Activated CD4-positive, alpha-beta T cell treated with anti-CD3 and anti-CD28 coated beads for 36 hours (primary cell): ENCODE measurements at regions not wholly inside any gene's neighbourhood (a gene's known extent, or its start where the extent isn't known, plus 50 kb on each side); places are given as distances from the start of the nearest gene placed in this dataset.

Experiments used
- ATAC-seq: fragments of 200-7000 bp; cut with Tn5 transposase; one replicate; pipeline ENCODE4 v1.10.0; 2021; ENCODE audit warnings: mild to moderate bottlenecking, moderate library complexity
- CTCF ChIA-PET: fragments of 350-600 bp; sonication (Branson Sonifier 250); formaldehyde crosslinking; loops from one replicate; lab custom pipeline; 2021; ENCODE audit warnings: antibody characterized with exemption; lab: Charles Lee
- POLR2A ChIA-PET: fragments of 350-600 bp; sonication (Branson Sonifier 250); formaldehyde crosslinking; loops from one replicate; lab custom pipeline; 2021; ENCODE audit warnings: antibody characterized with exemption, inconsistent platforms; lab: Charles Lee
- DNase-seq: peaks from one replicate; pipeline ENCODE4 v3.0.0-alpha.2; 2020
- H3K27ac Mint-ChIP-seq: one replicate; pipeline ENCODE4 v1.8.0; 2021; ENCODE audit warnings: mixed read lengths
- H3K27me3 Mint-ChIP-seq: one replicate; pipeline ENCODE4 v1.8.0; 2021; ENCODE audit warnings: mixed read lengths
- H3K36me3 Mint-ChIP-seq: one replicate; pipeline ENCODE4 v1.8.0; 2021; ENCODE audit warnings: low read depth, mixed read lengths
- H3K4me1 Mint-ChIP-seq: one replicate; pipeline ENCODE4 v1.8.0; 2021; ENCODE audit warnings: mixed read lengths
- H3K4me3 Mint-ChIP-seq: one replicate; pipeline ENCODE4 v1.8.0; 2021; ENCODE audit warnings: mild to moderate bottlenecking, moderate library complexity, mixed read lengths
- H3K9me3 Mint-ChIP-seq: one replicate; pipeline ENCODE4 v1.8.0; 2021; ENCODE audit warnings: low read depth, mixed read lengths
- intact Hi-C, 2 experiments: fragments of 100-400 bp; cut with DNase I in 1 of 2; cut with micrococcal nuclease in 1 of 2; formaldehyde crosslinking; loops; one replicate each; pipeline versions ENCODE4 v1.14.2 to v1.15.1; 2022 to 2024; cut with DNase I, micrococcal nuclease

DNA sequence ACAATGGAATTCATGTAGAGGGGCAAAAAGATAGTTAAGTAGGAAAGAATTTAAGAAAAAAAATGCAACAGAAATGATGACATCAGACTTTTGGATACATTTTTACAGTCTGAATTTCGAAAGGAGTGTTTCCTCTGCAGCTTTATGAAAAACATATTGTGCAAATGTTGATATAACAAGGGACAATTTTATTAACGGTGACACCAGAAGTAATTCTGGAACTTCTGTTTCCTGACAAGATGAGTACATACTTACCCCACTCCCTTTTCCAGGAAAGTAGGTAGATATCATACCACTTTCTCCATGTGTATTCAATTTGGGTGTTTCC, 369.6 kb downstream of the FBXO15 start:
- ChIA-PET POLR2A (no interaction called here), CTCF (interaction anchor here (0.6 kb wide), 1 partner anchor 20 kb away, joined by 3 read pairs; no protein-coding TSS in a partner anchor)
- no peaks in the 10 kb centered on the region for H3K36me3 Mint-ChIP-seq
- peaks cover 2% of the 10 kb centered on the region for H3K27me3 Mint-ChIP-seq
- no peak overlapping the region for H3K27ac Mint-ChIP-seq
- H3K9me3 Mint-ChIP-seq = no peaks in the 10 kb centered on the region
- intact Hi-C loops = no loop called here
- H3K4me1 Mint-ChIP-seq = no peaks in the 10 kb centered on the region
- H3K4me3 Mint-ChIP-seq = no peak overlapping the region
- DNase-seq (no peak), ATAC-seq (no peak)

DNA sequence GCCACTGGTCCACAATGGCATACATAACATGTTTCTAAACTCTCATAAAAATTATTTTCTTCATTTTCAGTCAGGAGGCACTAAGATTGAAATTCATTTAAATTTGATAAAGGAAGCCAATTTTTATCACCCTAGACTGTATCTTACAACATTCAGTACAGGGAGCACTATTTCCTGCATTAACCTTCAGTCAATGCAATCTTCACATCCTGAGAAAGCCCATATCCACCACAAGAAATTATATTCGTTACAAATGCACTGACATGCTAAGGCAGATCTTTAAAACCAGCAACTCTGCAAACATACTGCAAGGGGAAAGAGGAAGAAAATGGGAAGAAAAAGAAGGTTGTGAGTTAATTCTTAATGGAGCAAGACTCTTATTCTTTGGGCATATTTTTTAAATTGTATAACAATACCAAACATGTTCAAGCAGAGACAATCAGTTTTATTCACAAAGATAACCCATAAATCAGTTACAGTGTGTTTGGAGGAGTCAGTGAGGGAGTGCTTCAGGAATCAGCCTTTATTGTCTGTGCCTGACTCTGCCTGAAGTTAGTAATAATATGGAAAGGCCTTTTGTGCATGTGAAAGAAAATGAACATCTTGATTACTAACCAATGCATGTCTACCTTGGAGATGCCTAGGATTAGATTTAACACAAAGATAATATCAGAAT, 370.1 kb downstream of the FBXO15 start:
- Mint-ChIP-seq H3K4me1 (no peaks in the 10 kb centered on the region), H3K36me3 (no peaks in the 10 kb centered on the region), H3K4me3 (no peak overlapping the region), H3K27ac (no peak overlapping the region), H3K27me3 (peaks cover 2% of the 10 kb centered on the region), H3K9me3 (no peaks in the 10 kb centered on the region)
- CTCF ChIA-PET = no interaction called here
- ATAC-seq (no peak), DNase-seq (no peak)
- POLR2A ChIA-PET = no interaction called here
- intact Hi-C loops = no loop called here

DNA sequence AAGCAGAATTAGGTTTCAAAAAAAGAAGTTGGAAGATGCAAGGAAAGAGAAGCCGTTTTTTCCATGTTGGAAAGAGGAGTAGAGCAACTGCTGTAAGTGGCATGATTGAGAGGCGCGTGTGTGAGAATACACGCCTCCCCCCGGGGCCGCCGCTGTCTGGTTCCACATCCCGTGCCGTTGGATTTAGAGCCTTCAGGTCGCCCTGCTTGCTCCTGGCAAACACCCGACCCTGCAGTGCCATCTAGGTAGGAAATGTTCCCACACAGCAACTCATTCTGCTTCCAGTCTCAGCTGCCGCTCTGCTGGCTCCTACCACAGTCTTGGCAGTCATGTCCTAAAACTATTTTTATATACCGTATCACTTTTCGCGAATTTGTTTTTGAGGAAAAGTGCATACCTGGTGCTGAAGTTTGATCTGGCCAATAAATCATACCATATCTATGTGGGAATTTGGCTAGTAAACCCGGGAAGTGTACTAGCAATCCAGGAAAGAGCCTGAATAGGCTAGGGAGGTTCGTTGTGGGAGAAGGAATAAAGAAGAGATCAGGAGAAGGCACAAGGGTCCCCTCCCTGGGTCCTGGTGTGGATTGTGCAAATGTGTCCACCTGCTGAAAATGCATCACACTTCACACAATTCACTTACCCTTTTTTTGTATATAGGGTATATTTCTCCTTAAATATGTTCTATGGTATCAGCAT, 372.7 kb downstream of the FBXO15 start:
- Mint-ChIP-seq H3K27ac (no peak overlapping the region), H3K27me3 (no peaks in the 10 kb centered on the region), H3K36me3 (no peaks in the 10 kb centered on the region), H3K9me3 (no peaks in the 10 kb centered on the region), H3K4me3 (no peak overlapping the region), H3K4me1 (no peaks in the 10 kb centered on the region)
- DNase-seq = no peak
- no peak for ATAC-seq
- intact Hi-C loops = no loop called here
- ChIA-PET CTCF (no interaction called here), POLR2A (no interaction called here)

DNA sequence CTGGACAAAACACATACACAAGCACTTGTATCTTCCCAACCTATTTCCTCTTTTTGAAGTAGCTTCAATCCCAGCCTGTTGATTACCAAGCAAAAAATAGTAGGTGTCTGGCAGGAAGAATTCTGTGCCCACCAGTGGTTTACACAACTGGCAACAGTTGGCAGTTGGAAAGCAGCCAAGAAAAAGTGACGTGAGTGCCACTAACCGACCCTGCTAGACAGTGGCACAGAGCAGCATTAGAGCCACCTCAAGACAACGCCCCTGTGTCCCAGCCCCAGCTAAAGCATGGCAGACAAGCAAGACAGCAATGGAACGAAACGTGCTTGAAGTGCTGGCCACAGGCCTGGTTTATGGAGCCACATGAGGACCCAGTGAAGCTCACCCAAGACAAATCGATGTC, 379.6 kb downstream of the FBXO15 start:
- Mint-ChIP-seq H3K9me3 (no peaks in the 10 kb centered on the region), H3K27me3 (peaks cover 11% of the 10 kb centered on the region), H3K4me3 (no peak overlapping the region), H3K4me1 (no peaks in the 10 kb centered on the region), H3K36me3 (no peaks in the 10 kb centered on the region), H3K27ac (no peak overlapping the region)
- intact Hi-C loops = no loop called here
- no peak for ATAC-seq
- POLR2A ChIA-PET = no interaction called here
- CTCF ChIA-PET = no interaction called here
- DNase-seq = no peak

DNA sequence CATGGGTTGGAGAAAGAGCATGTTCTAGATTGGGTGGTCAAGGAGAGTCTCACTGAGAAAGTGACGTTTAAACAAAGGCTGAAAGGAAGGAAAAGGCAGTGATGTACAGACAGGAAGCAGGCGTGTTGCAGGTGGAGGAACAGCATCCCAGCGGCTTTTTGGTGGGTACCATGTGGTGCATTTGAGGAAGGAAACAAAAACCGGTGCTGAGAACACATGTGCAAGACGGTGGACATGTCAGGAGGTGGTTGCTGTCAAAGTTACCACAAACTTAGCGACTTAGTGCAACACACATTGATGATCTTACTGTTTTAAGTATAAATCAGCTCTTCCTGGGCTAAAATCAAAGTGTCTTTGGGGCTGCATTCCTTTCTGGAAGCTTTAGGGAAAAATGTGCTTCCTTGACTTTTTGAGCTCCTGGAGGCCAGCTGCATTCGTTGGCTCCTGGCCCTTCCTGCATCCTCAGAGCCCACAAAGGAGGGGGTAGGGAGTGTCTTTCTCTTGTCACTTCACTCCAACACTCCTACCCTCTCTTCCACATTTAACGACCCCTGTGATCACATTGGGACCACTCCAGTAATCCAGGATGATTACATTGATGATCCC, 380.6 kb downstream of the FBXO15 start:
- Mint-ChIP-seq H3K4me1 (no peaks in the 10 kb centered on the region), H3K27me3 (peaks cover 12% of the 10 kb centered on the region), H3K27ac (no peak overlapping the region), H3K36me3 (no peaks in the 10 kb centered on the region), H3K4me3 (no peak overlapping the region), H3K9me3 (no peaks in the 10 kb centered on the region)
- ATAC-seq (no peak), DNase-seq (no peak)
- intact Hi-C loops = no loop called here
- ChIA-PET POLR2A (no interaction called here), CTCF (no interaction called here)

DNA sequence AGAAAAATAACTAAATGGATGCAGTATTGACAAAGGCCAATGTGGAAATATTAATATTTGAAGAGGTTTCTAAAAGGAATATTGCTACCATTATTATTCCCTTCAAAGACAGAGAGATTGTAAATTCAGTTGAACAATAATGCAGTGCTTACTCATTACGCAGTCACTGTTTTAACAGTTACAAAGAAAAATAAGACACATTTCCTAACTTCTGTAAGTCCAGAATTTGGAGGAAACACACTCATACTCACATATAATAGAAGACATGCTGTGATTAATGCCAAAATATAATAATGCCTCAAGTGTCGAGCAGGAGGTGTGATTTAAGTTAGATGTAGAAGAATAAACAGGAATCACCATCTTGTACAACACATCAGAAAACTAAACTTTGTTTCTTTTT, 389.2 kb downstream of the FBXO15 start:
- intact Hi-C loops = no loop called here
- Mint-ChIP-seq H3K27me3 (peaks cover 3% of the 10 kb centered on the region), H3K9me3 (no peaks in the 10 kb centered on the region), H3K27ac (no peak overlapping the region), H3K4me3 (no peak overlapping the region), H3K4me1 (no peaks in the 10 kb centered on the region), H3K36me3 (no peaks in the 10 kb centered on the region)
- ChIA-PET CTCF (interaction anchor here (0.7 kb wide), 1 partner anchor 20 kb away, joined by 3 read pairs; no protein-coding TSS in a partner anchor), POLR2A (no interaction called here)
- ATAC-seq (no peak), DNase-seq (no peak)

DNA sequence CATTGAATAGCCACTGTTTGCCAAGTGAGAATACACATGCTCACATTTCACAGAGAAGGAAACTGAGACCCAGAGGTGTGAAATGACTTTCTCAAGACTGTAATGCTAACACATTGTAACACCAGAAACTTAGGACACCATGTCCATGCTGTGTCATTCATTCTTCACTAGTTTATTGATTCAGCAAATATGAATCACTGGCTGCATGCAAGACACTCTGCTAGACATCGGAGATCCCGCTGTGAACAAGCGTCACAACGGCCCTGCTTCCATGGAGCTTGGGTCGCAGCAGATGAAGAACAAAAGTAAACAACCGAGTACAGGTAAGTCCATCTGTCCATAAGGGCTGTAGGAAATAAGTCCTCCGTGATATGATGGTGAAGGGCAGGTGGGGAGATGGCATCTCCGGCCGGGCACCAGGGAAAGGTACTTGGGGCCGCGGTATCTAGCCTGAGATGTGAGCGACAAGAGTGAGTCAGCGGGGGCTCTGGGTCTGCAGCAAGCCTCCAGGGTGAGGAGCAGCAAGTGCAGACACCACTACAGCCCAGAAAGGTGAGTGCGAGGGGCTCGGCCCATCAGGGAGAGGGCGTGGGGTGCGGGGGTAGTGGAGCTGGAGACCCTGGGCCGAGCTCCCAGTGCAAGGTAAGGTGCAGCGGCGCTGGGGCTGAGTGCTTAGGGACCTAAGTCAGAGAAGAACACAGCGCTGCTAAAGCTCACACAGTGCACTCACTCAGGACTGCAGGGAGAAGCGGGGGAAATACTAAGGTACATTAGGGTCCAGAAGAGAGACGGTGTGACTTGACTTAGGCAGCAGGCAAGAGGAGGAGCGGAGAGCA, 391.2 kb downstream of the FBXO15 start:
- no peak for ATAC-seq
- H3K4me1 Mint-ChIP-seq = no peaks in the 10 kb centered on the region
- no peaks in the 10 kb centered on the region for H3K27me3 Mint-ChIP-seq
- no peak overlapping the region for H3K27ac Mint-ChIP-seq
- H3K36me3 Mint-ChIP-seq = no peaks in the 10 kb centered on the region
- ChIA-PET CTCF (no interaction called here), POLR2A (no interaction called here)
- no peaks in the 10 kb centered on the region for H3K9me3 Mint-ChIP-seq
- no peak for DNase-seq
- intact Hi-C loops = no loop called here
- no peak overlapping the region for H3K4me3 Mint-ChIP-seq

DNA sequence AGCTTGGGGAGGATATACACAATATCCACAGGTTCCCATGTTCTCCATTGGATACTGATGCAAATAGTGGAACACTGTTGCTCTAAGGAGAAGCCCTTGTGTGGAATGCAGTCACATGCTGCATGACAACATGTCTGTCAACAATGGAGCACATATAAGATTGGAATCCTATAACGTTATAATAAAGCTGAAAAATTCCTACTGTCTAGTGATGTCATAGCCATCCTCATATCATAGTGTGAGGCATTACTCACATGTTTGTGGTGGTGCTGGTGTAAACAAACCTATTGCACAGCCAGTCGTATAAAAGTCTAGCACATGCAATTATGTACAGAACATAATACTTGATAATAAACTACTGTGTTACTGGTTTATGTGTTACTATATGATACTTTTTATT, 394.7 kb downstream of the FBXO15 start:
- ATAC-seq (no peak), DNase-seq (no peak)
- Mint-ChIP-seq H3K4me3 (no peak overlapping the region), H3K4me1 (no peaks in the 10 kb centered on the region), H3K27me3 (no peaks in the 10 kb centered on the region), H3K9me3 (no peaks in the 10 kb centered on the region), H3K36me3 (no peaks in the 10 kb centered on the region), H3K27ac (no peak overlapping the region)
- intact Hi-C loops = no loop called here
- ChIA-PET POLR2A (no interaction called here), CTCF (no interaction called here)

DNA sequence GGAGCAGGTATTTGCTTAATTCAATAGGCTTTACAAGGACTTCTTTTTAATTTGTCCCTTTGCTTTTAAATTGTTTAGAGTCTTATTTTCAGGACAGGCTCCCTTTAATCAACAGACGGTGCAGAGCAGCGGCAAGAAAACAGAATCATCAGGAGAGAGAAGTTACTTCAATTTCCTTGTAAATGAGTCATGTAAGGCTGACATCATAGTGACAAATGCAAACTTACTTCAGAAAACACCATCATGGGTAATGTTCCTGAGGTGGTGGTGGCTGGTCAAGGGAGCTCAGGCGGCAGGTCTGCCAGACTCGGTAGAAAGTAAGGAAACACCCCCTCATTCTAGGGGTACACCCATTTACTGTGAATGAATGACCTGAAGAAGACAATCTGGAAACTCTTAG, 395.1 kb downstream of the FBXO15 start:
- POLR2A ChIA-PET = no interaction called here
- H3K9me3 Mint-ChIP-seq = no peaks in the 10 kb centered on the region
- no peak for ATAC-seq

DNA sequence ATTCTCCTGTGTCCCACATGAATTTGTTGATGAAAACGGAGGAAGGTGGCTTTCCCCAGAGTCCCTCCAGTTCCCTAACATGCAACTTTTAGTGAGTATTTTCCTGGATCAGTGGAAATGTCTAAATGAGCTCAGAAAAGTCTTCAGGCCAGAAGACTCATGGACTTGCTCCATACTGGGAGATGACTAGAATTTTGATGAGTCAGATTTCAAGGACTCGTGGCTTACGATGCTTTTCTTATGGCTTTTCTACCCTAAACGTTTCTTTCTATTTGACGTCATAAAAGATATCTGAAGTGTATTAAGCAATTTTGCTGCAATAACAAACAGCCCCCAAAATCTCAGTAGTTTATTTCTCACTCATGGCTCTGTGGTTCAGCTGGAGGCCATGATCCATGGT, 397.6 kb downstream of the FBXO15 start:
- POLR2A ChIA-PET = no interaction called here
- Mint-ChIP-seq H3K4me1 (no peaks in the 10 kb centered on the region), H3K36me3 (no peaks in the 10 kb centered on the region), H3K27me3 (no peaks in the 10 kb centered on the region), H3K9me3 (no peaks in the 10 kb centered on the region), H3K27ac (no peak overlapping the region), H3K4me3 (no peak overlapping the region)
- DNase-seq (no peak), ATAC-seq (no peak)
- intact Hi-C loops = no loop called here
- CTCF ChIA-PET = no interaction called here

More for the DNA sequence above, 395.1 kb downstream of the FBXO15 start:
- Mint-ChIP-seq H3K4me1 (no peaks in the 10 kb centered on the region), H3K36me3 (no peaks in the 10 kb centered on the region), H3K27me3 (no peaks in the 10 kb centered on the region), H3K4me3 (no peak overlapping the region), H3K27ac (no peak overlapping the region)
- intact Hi-C loops = no loop called here
- CTCF ChIA-PET = no interaction called here
- DNase-seq = no peak

DNA sequence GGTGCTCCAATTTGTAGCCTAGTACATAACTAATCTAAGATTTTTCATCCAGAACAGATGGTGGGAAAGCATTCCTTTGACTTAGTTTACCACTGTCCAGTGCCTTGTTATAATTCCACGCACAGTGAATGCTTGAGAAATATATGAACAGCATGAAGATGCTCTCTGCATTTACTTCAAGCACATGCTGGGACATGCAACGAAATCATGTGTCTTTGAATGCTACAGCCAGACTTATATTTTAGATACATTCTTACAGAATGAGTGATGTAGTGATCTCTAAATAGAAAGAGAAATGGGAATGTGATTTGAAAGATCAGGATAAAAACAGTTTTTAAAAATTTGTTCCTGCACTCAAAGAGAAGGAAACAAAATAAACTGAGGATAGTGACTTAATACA, 398.3 kb downstream of the FBXO15 start:
- Mint-ChIP-seq H3K4me1 (no peaks in the 10 kb centered on the region), H3K27me3 (no peaks in the 10 kb centered on the region), H3K27ac (no peak overlapping the region), H3K4me3 (no peak overlapping the region), H3K9me3 (no peaks in the 10 kb centered on the region), H3K36me3 (no peaks in the 10 kb centered on the region)
- ATAC-seq (no peak), DNase-seq (no peak)
- POLR2A ChIA-PET = no interaction called here
- CTCF ChIA-PET = no interaction called here
- intact Hi-C loops = no loop called here
